HepG2 (cell line): ENCODE measurements at regions not wholly inside any gene's neighbourhood (a gene's known extent, or its start where the extent isn't known, plus 50 kb on each side); places are given as distances from the start of the nearest gene placed in this dataset.

Experiments used
- ATAC-seq: fragments of 200-7000 bp; cut with Tn5 transposase; 3 replicates; pipeline ENCODE4 v1.9.1; 2020; ENCODE audit warnings: mild to moderate bottlenecking, moderate library complexity
- BruUV-seq: library from RNA; stranded (reverse); fragments of 400-500 nt; replicated peaks from 2 replicates; lab custom pipeline; 2021; lab: Mats Ljungman, UMichigan
- CTCF ChIA-PET: fragments of 300-600 bp; formaldehyde crosslinking; extraction: SDS; loops from one replicate; lab custom pipeline; 2021; ENCODE audit warnings: low total read pairs, inconsistent platforms, low intra/inter-chr PET ratio; lab: Yijun Ruan, JAX
- POLR2A ChIA-PET: fragments of 350-600 bp; sonication (Branson Sonifier 250); formaldehyde crosslinking; loops from one replicate; lab custom pipeline; 2020; ENCODE audit warnings: antibody characterized with exemption, inconsistent platforms; lab: Yijun Ruan, JAX
- DNase-seq: peaks from one replicate; pipeline ENCODE4 v3.0.0-alpha.2; 2015; ENCODE audit warnings: low spot score
- FAIRE-seq: peaks from 3 replicates; lab custom pipeline; 2011; peaks lifted over from hg19 to GRCh38; lab: Jason Lieb, UNC
- H2AFZ ChIP-seq: one replicate; pipeline ENCODE4 v1.6.1; 2011; ENCODE audit warnings: low read length, inconsistent platforms
- H3K27ac ChIP-seq: fragments of 300-600 bp; 3 replicates; pipeline ENCODE4 v1.8.0; 2011; ENCODE audit warnings: mixed run types, mild to moderate bottlenecking, mixed read lengths, low read length, inconsistent platforms; ENCODE audit not compliant: insufficient read depth; ENCODE audit errors: extremely low read length
- H3K27me3 ChIP-seq, 2 experiments: fragments of 200-600 bp in 1 of 2; 2 replicates in 1 of 2; 3 replicates in 1 of 2; pipeline versions ENCODE4 v1.6.0 to v1.8.0; 2011; ENCODE audit warnings: low read length in 2 of 2, mild to moderate bottlenecking in 2 of 2, moderate library complexity in 2 of 2, inconsistent platforms in 1 of 2; ENCODE audit not compliant: insufficient read depth in 2 of 2, control insufficient read depth in 1 of 2
- H3K36me3 ChIP-seq, 2 experiments: fragments of 200-600 bp in 1 of 2; replicated peaks in 1 of 2; 2 replicates in 1 of 2; 3 replicates in 1 of 2; pipeline versions ENCODE4 v1.5.1 to v1.8.0; 2011; ENCODE audit warnings: low read length in 2 of 2, inconsistent platforms in 1 of 2; ENCODE audit not compliant: insufficient read depth in 2 of 2, control insufficient read depth in 1 of 2
- H3K4me1 ChIP-seq: 2 replicates; pipeline ENCODE4 v1.5.1; 2012; ENCODE audit warnings: low read length, inconsistent platforms; ENCODE audit not compliant: insufficient read depth
- H3K4me2 ChIP-seq: 2 replicates; pipeline ENCODE4 v1.6.0; 2011; ENCODE audit warnings: low read depth, low read length, inconsistent platforms
- H3K4me3 ChIP-seq, 3 experiments: fragments of 200-600 bp in 1 of 3; sonication (generic), shearing (Covaris generic) in 1 of 3; replicated peaks in 1 of 3; 2 replicates each; pipeline ENCODE4 v1.5.1; 2011 to 2016; ENCODE audit warnings: low read length in 3 of 3, inconsistent platforms in 2 of 3, low read depth in 2 of 3, mild to moderate bottlenecking in 2 of 3, control low read depth in 1 of 3, mixed read lengths in 1 of 3; ENCODE audit not compliant: insufficient read depth in 1 of 3
- H3K79me2 ChIP-seq: one replicate; pipeline ENCODE4 v1.6.1; 2011; ENCODE audit warnings: low read length, inconsistent platforms; ENCODE audit not compliant: insufficient read depth
- H3K9ac ChIP-seq: 2 replicates; pipeline ENCODE4 v1.6.0; 2011; ENCODE audit warnings: mild to moderate bottlenecking, low read depth, low read length, inconsistent platforms; ENCODE audit not compliant: insufficient read depth
- H3K9me3 ChIP-seq: 2 replicates; pipeline ENCODE4 v1.5.1; 2012; ENCODE audit warnings: mild to moderate bottlenecking, low read length
- H4K20me1 ChIP-seq: 2 replicates; pipeline ENCODE4 v1.6.0; 2011; ENCODE audit warnings: inconsistent platforms, mild to moderate bottlenecking, low read length, moderate library complexity; ENCODE audit not compliant: insufficient read depth
- CREBL2 ChIP-seq: sonication (generic); formaldehyde crosslinking; IDR thresholded peaks from 2 replicates; pipeline ENCODE4 v1.8.1; 2023; ENCODE audit warnings: missing genetic modification reagents, mild to moderate bottlenecking, borderline replicate concordance
- E2F2 ChIP-seq: sonication (generic); formaldehyde crosslinking; IDR thresholded peaks from 2 replicates; pipeline ENCODE4 v1.4.0; 2020; ENCODE audit warnings: missing genetic modification reagents, borderline replicate concordance
- HNRNPUL1 ChIP-seq: fragments of 200-400 bp; formaldehyde crosslinking; IDR thresholded peaks from 2 replicates; pipeline ENCODE4 v1.6.1; 2017; ENCODE audit warnings: low read depth, mild to moderate bottlenecking, low read length, moderate library complexity
- HOMEZ ChIP-seq: IDR thresholded peaks from 2 replicates; pipeline ENCODE4 v1.6.1; 2016; ENCODE audit warnings: low read depth
- KDM5B ChIP-seq: sonication (generic); formaldehyde crosslinking; IDR thresholded peaks from 2 replicates; pipeline ENCODE4 v1.4.0; 2020; ENCODE audit warnings: missing genetic modification reagents, mild to moderate bottlenecking, borderline replicate concordance
- KLF11 ChIP-seq: IDR thresholded peaks from 2 replicates; pipeline ENCODE4 v1.6.1; 2016; ENCODE audit warnings: missing compliant biosample characterization
- REXO4 ChIP-seq: sonication (generic); formaldehyde crosslinking; IDR thresholded peaks from 2 replicates; pipeline ENCODE4 v1.8.0; 2022; ENCODE audit warnings: missing genetic modification reagents, mild to moderate bottlenecking, borderline replicate concordance
- ZBTB7B ChIP-seq: sonication (generic); formaldehyde crosslinking; IDR thresholded peaks from 2 replicates; pipeline ENCODE4 v1.4.0; 2020; ENCODE audit warnings: missing genetic modification reagents
- ZNF138 ChIP-seq: sonication (generic); formaldehyde crosslinking; IDR thresholded peaks from 2 replicates; pipeline ENCODE4 v1.5.0; 2020; ENCODE audit warnings: mild to moderate bottlenecking, low read depth, missing genetic modification reagents
- ZNF652 ChIP-seq: IDR thresholded peaks from 2 replicates; pipeline ENCODE4 v1.6.1; 2016; ENCODE audit warnings: low read depth, borderline replicate concordance
- ZSCAN30 ChIP-seq: sonication (generic); formaldehyde crosslinking; IDR thresholded peaks from 2 replicates; pipeline ENCODE4 v1.5.0; 2020; ENCODE audit warnings: mild to moderate bottlenecking, missing genetic modification reagents
- in situ Hi-C: cut with HindIII; loops from 2 replicates; pipeline ENCODE4 v1.10.0; 2017; ENCODE audit warnings: low pct_unique_long_range_greater_than_20kb; ENCODE audit not compliant: extremely low pct_ligation_motif_present
- intact Hi-C: fragments of 100-400 bp; cut with micrococcal nuclease; formaldehyde crosslinking; loops from one replicate; pipeline ENCODE4 v1.10.0; 2022; ENCODE audit not compliant: unreplicated experiment

- Histone ChIP-seq H3K79me2 (no peaks in the 10 kb centered on the region), H3K36me3 (no peaks in the 10 kb centered on the region), H3K9ac (no peak overlapping the region), H4K20me1 (no peaks in the 10 kb centered on the region), H3K9me3 (peaks cover 66% of the 10 kb centered on the region), H3K27me3 (no peaks in the 10 kb centered on the region), H3K4me2 (no peak overlapping the region), H3K27ac (no peak overlapping the region)
- FAIRE-seq (no peak), ATAC-seq (no peak), DNase-seq (no peak)
- CTCF ChIA-PET: no interaction called here
- intact Hi-C loops (no loop called here), in situ Hi-C loops (no loop called here)
- no TSS peak for BruUV-seq
- POLR2A ChIA-PET: no interaction called here
- TF ChIP-seq ZNF652 (CRISPR knock-in tag) (no peak), HNRNPUL1 (no peak), E2F2 (CRISPR knock-in tag) (no peak), ZNF138 (CRISPR knock-in tag) (no peak), KDM5B (CRISPR knock-in tag) (no peak), ZBTB7B (CRISPR knock-in tag) (no peak), ZSCAN30 (CRISPR knock-in tag) (no peak), CREBL2 (CRISPR knock-in tag) (no peak), REXO4 (CRISPR knock-in tag) (no peak), KLF11 (CRISPR knock-in tag) (no peak), HOMEZ (CRISPR knock-in tag) (no peak)
- TF ChIP-seq, all 625 proteins: peak for 0
- no peak overlapping the region for H3K4me3 ChIP-seq
- H2AFZ ChIP-seq: no peak overlapping the region
- H3K4me1 ChIP-seq: no peaks in the 10 kb centered on the region
These were observed 556.6 kb downstream of the CCER1 start for GRCh38 chr12:90398285-90398836.
